HG03521 (cell line): ENCODE measurements at regions not wholly inside any gene's neighbourhood (a gene's known extent, or its start where the extent isn't known, plus 50 kb on each side); places are given as distances from the start of the nearest gene placed in this dataset.
A peak's percentile ranks its signal among the peaks of the same experiment; 100 is the strongest.

Experiments used
- ATAC-seq: cut with Tn5 transposase; IDR thresholded peaks from one replicate; pipeline ENCODE4 v1.9.1; 2021; ENCODE audit warnings: mild to moderate bottlenecking, moderate library complexity; ENCODE audit not compliant: unreplicated experiment

- no peak for ATAC-seq
Observed at GRCh38 chr3:804211-804610, 288.6 kb upstream of the CNTN6 start.

- no peak for ATAC-seq
Observed at GRCh38 chr3:805326-805725, 287.5 kb upstream of the CNTN6 start.

DNA sequence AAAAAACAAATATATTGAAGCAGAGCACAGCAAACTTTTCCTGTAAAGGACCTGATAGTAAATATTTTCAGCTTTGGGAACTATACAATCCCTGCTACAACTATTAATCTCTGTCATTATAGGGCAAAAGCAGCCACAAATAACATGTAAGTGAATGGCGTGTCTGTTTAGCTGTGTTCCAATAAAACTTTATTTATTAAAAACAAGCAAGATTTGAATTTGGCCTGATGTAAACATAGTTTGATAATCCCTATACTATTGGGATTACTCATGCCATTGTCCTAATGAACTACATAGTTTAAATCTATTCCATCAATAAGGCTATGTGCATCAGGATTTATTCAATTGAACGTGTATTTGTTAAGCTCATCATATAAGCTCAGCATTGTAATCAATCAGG is 286.8 kb upstream of the CNTN6 start:
- ATAC-seq, result no peak

DNA sequence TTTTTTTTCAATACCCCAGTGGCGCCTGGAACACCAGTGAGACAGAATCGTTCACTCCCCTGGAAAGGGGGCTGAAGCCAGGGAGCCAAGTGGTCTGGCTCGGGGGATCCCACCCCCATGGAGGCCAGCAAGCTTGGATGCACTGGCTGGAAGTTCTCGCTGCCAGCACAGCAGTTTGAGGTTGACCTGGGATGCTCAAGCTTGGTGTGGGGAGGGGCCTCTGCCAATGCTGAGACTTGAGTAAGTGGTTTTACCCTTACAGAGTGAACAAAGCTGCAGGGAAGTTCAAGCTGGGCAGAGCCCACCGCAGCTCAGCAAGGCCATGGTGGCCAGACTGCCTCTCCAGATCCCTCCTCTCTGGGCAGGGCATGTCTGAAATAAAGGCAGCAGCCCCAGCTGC is 276.2 kb upstream of the CNTN6 start:
- no peak for ATAC-seq

DNA sequence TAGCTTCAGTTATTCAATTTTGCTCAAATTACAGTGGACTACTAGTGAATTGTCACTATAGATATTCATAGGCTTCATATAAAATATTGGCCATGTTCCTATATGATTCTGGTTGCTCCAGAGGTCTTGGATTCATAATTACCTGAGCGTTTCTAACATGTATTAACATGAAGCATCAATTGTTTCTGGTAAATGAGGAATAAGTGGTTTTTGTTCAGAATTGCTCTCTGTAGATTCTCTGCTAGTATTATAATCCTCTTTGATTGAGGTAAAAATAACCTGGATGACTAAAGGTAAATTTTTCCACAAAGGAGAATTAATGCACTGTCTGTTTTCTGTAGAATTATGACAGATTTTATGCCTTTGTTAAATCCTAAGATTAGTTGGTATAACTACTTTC is 258.1 kb upstream of the CNTN6 start:
- ATAC-seq, result no peak

DNA sequence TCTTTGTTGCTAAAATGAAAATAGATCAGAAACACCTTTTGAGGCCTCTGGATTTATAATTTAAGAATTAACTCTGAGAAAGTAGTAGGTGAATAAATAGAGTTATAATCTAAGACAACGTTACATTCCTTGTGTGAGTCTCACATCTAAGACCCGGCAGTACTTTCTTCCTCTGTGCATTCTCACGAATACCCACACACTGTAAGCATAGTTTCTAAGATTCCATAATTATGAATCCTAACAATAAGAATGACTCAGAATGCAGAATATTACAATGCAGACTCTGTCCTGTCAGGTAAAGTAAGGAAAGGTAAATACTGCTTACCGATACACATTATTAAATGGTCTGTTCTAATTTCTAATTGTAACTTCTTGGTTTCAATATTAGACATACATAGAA is 257.7 kb upstream of the CNTN6 start:
- no peak for ATAC-seq

- ATAC-seq, result no peak
Observed at GRCh38 chr3:839981-840380, 252.8 kb upstream of the CNTN6 start.

- peak; percentile 53 for ATAC-seq
Observed at GRCh38 chr3:851098-851790, 241.6 kb upstream of the CNTN6 start.

- ATAC-seq, result no peak
Observed at GRCh38 chr3:852033-852432, 240.8 kb upstream of the CNTN6 start.

- no peak for ATAC-seq
Observed at GRCh38 chr3:853489-853888, 239.3 kb upstream of the CNTN6 start.

- ATAC-seq, result no peak
Observed at GRCh38 chr3:859135-859534, 233.7 kb upstream of the CNTN6 start.

DNA sequence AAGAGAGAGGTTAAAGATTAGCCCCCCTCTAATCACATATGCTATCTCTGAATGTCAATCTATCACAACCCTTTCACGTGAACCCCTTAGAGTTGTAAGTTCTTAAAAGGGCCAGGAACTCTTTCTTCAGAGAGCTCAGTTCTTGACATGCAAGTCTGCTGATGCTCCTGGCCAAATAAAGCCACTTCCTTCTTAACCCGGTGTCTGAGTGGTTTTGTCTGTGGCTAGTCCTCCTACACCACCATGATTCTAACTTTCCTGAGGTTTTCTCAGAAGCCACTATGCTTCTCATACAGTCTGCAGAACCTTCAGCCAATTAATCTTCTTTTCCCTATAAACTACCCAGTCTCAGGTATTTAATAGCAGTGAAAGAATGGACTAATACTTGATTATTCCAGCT is 231.1 kb upstream of the CNTN6 start:
- no peak for ATAC-seq

GRCh38 chr3:869269-869668 is 223.6 kb upstream of the CNTN6 start:
- ATAC-seq, result no peak

- no peak for ATAC-seq
Observed at GRCh38 chr3:869734-870133, 223.1 kb upstream of the CNTN6 start.

GRCh38 chr3:871651-872050 is 221.2 kb upstream of the CNTN6 start:
- no peak for ATAC-seq

GRCh38 chr3:877001-877400 is 215.8 kb upstream of the CNTN6 start:
- ATAC-seq, result no peak

DNA sequence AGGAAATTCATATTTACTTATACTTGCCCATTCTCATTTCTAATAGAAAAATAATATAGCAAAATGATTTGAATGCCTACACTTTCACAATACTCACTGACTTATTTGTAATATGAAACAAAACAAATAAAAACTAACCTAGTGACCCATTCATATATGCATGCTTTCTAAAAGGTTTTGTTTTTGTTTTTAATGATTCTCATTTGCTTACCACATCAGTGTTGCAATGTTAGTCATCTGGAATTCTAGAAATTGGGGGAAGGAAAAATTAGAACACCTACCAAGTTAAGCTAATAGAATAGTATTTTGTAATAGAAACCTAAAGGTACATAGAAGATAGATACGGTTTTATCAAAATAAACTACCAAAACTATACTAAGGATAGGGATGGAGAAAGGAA is 214.1 kb upstream of the CNTN6 start:
- no peak for ATAC-seq

DNA sequence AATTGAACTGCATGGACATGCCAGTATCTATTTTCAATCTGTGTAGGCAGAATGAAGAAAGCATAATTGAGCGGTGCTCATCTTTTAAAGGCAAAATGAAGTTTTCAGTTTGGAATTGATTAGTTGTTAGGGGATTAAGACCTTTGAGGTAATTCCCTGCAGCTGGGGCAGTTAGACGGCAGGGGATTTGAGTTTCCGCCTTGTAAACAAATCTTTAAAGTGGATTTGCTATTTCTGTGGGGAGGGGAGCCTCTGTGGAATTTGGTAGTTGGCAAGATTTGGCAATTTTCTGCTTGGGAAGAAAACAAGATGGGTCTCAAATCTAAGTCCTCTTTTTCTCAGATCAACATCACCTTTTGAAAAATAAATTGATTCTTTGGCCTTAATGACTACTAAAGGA is 212.5 kb upstream of the CNTN6 start:
- ATAC-seq, result no peak

DNA sequence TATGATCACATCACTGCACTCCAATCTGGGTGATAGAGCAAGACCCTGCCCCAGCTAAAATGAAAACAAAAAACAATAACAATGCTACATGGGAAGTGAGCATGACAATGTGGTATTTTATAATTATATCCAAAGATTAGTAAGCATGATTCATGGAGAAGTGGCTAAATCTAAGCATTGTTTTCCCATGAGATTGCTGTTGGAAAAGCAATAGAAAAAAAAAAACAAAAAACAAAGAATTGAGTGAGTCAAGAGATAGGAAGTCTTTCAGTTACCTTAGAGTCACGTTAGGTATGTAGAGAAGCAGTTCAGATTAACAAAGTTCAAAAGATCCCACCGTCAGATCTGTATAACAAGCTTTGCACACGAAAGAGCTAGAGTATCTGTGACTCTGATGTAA is 210.3 kb upstream of the CNTN6 start:
- no peak for ATAC-seq

- no peak for ATAC-seq
Observed at GRCh38 chr3:901953-902778, 190.7 kb upstream of the CNTN6 start.

DNA sequence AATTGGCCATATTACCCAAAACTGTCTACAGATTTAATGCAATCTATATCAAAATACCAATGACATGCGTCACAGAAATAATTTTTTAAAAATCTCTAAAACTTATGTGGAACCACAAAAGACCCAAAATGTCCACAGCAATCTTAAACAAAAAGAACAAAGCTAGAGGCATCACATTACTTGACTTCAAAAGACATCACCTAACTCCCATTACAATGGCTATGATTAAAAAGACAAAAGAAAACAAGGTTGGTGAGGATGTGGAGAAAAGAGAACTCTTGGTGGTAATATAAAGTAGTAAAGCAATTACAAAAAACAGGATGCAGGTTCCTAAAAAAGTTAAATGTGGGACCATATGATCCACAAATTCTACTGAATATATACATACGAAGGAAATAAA is 187.6 kb upstream of the CNTN6 start:
- ATAC-seq, result no peak

DNA sequence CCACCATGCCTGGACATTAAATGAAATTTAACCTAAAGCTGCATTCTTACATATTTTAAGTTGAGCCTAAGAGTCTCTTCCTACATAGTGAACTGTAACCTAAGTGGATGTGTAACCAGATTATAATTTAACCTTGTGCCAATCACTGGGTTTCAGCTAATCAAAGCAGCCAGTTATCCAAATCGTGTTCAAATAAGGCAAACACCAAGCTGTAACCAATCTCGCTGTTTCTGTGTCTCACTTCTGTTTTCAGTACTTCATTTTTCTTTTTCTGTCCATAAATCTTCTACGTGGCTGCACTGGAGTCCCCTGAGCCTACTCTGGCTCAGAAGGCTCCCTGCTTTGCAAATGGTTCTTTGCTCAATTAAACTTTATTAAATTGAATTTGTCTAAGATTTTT is 186.1 kb upstream of the CNTN6 start:
- no peak for ATAC-seq

DNA sequence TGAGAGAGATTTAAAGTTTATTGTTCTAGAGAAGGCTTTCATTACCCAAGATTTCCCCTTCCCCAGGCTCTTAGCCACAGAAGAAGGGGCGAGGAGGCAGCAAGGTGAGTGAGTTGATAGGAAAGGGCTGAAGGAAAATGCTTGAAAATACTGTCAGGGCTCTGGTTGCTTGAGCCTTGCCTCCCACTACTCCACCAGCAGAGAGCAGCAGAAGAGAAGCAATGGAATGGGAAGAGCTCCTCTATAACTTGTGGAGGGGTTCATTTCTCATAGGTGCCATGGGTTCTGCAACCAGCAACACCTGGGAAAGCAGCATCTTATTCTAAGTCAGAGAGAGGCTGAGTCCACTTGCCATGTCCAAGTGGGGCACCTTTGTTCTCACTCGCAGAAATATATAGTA is 184.0 kb upstream of the CNTN6 start:
- no peak for ATAC-seq
